GM19324 (cell line): ENCODE measurements at regions not wholly inside any gene's neighbourhood (a gene's known extent, or its start where the extent isn't known, plus 50 kb on each side); places are given as distances from the start of the nearest gene placed in this dataset.

Source experiments
- ATAC-seq: cut with Tn5 transposase; IDR thresholded peaks from one replicate; pipeline ENCODE4 v1.9.1; 2021; ENCODE audit warnings: mild to moderate bottlenecking, moderate library complexity; ENCODE audit not compliant: unreplicated experiment, low FRiP score

DNA sequence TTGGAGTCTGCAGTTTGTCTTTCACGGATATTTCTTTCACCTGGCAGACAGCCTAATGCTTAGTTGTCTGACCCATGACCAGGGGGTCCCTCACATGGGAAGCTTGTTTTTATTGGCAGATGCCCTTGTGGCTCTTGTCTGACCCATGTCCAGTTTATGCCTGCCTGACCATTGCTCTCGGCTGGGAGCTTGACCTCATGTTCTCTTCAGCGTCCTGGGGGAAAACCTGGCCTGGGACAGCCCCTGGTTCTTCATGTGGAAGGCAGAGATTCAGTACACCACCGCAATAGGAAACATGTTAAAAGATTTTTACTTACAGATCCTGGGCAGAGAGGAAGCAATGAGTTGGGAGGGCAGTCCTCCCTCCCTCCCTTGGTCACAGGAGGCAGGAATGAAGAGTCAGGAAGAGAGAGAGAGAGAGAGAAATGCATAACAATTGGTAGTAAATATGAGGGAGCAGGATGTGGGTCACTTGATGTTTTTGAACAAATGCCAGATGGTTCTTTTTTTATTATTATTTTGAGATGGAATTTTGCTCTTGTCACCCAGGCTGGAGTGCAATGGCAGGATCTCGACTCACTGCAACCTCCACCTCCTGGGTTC, 302.7 kb upstream of the MYOCD start:
- no peak for ATAC-seq

DNA sequence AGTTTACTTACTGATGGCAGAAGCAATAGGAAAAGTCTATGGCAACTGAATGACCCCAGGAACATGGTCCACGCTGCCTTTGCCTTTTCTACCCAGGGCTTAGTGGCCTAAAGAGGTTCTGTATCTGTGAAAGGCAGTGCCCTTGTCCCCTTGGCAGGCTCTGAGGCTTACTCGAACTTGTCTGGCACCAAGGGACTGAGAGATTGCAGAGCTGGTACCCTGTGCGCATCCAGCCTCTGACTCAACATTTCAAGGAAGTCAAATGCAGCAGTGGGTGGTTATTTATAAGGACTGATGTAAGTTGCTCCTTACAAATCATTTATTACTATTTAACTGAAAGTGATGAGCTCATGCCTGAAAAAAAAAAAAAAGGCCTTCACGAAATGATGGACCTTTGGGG, 299.9 kb upstream of the MYOCD start:
- ATAC-seq, result no peak

DNA sequence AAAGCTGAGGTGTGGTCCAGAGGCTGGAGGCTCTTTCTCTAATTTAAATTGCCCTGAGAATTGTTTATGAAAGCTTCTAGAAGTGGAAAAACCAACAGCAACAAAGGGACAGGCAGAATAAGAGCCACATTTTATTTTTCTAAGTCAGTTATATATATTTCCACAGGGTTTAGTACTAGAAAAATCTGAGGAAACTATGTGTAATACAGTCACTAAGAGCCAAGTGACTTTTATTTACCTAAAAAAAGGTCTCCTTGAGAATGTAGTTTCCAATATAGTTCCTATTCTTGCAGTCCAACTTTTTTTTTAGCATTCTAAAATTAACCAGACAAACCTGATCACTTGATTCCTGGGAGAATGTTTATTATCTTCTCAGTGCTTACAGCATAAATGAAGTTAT, 296.6 kb upstream of the MYOCD start:
- no peak for ATAC-seq

DNA sequence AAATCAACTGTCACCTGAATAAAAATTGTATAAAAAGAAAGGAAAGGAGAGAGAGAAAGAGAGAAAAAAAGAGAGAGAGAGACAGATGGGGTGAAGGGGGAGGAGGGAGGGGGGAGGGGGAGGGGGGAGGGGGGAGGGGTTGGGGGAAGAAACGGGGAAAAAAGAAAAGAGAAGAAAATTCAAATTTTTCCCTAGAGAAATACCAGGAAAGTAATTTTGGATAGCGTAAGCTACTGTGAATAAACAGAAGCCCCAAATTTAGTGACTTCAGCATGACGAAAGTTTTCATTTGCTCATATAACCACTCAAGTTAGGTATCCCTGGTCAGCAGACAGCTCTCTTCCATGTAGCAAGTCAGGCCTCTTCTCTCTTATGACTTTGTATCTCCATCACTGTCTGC, 289.4 kb upstream of the MYOCD start:
- no peak for ATAC-seq

GRCh38 chr17:12386225-12386624, 279.5 kb upstream of the MYOCD start:
- no peak for ATAC-seq

DNA sequence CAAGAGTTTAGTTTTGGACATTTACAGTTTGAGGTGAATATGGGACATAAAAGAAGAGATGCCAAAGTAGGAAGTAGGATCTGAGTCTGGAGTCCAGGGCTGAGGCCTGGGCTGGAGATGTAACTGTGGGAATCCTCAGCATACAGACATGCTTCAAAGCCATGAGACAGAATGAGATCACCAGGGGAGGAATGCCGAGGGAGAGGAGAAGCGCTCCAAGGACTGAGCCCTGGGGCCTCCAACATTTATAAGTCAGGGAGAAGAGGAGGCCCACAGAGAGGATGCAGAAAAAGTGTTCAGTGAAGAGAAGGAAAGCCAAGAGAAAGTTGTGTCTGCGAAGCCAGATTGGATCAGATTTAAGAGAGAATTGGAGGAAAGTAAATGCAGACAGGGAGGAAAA, 277.5 kb upstream of the MYOCD start:
- ATAC-seq, result no peak

GRCh38 chr17:12389421-12389820, 276.3 kb upstream of the MYOCD start:
- no peak for ATAC-seq

DNA sequence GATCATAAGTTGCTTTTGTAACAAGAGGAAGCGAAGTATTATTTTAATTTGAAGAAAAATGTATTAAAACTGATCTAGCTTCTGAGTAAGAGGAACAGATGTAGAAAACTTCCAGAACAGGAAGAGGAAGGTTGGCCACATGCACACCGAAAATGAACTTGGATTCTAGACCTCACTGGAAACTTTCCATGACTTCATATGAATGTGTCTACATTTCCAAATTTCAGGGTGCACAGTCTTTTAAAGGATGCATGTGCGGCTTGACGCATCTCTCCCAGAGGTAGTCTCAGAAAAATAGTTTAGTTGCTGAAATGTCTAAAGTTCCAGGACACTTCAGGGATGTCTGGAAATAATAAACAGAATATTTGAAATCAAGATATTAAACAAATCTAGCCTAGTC, 275.1 kb upstream of the MYOCD start:
- no peak for ATAC-seq

DNA sequence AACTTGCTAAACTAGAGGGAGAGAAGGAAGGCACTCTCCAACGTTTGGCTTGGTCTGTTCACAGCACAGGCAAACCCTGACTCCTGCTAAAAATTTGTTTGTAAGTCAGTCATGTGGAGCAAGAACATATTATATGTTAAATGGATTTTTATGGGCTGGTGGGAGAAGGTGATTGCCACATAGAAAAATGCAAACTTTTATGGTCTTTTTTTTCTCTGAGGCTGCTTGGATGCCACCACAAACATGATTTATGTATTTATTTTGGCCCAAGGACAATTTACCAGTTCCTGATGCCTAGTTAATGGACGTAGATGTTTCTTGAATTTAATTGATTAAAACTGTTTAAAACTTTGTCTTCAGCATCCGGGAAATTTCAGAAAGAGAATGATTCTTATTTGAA, 274.2 kb upstream of the MYOCD start:
- ATAC-seq, result no peak

- ATAC-seq, result no peak
Observed at GRCh38 chr17:12395733-12396354, 269.8 kb upstream of the MYOCD start.

DNA sequence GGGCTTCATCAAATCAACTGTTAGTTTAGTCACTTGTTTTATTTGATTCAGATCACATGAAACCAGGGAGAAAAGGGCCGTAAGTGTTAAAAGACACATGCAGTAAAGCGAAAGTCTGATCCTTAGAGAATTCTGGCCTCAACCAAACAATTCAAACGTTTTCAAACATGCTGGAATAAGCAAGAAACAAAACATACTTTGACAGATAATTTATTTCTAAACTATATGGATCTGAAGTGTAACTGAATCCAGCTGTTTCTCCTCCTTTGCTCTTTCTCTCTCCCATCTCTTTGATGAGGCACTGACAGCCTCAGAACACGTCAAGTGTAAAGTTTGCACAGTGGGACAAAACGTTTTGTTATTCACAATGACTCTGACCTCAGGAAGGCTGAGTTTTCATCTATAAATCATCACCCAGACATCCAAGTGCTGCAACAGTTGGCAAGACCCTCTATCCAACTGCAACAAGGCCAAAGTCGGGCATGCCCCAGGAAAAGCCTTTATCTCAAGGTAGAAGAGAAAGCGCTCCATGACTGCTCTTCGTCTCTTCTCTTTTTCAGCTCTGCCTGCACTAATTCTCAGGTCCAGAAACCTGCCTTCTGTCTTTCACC, 267.1 kb upstream of the MYOCD start:
- ATAC-seq, result no peak

DNA sequence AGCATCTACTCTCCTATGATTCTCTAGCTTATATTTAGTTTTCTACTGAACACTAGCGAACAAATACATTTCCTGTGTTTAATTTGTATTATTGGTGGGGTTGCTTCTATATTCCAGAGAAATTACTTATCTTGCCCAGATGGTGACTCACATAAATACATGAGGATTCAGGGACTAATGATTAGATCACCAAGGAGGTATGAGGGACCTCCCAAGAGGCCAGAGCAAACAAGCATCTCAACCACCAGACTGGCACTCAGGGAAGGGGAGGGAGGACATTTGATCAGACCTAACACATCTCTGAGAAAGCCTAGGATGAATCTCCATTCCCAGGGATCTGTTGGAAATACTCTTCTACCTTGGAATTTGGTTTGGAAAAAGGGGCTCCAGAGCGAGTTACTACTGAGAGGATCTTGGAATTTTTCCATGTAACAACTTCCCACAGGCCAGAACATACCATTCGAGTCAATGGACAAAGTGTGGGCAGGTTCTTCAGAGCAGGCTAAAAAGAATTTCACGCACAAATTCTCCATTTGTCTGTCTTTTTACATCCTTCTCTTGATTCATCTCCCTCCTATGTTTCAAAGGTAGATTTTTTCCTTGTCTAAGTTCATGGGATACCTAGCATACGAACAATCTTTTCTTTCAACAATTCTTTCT, 262.6 kb upstream of the MYOCD start:
- no peak for ATAC-seq

GRCh38 chr17:12403881-12404398, 261.8 kb upstream of the MYOCD start:
- no peak for ATAC-seq

DNA sequence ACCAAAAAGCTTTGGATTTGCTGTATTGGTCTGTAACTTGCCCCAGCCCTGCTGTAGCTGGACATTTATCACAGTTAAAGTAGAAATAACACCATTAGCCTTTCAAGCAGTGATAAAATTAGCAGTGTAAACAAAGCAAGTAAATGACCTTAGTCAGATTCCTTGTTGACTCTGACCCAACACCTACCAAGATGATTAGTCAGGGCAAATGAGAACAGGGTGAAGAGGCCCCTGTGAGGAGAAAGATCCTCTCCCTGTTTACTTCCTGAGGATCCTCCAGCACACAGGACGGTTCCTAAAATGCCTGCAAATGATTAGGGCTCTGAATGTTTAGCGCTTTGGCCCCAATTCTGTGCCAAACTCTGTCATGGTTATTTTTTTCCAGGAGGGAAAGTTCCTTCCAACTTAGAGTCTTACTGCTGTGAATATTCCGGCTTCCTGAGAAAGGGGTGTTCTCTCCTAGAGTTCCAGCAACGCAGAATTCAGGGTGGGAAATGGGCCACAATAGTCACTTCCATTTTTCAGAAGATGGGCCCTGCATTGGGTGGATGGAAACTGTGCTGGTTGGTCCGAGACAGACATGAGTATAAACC, 259.0 kb upstream of the MYOCD start:
- ATAC-seq, result no peak

GRCh38 chr17:12407495-12408252, 258.0 kb upstream of the MYOCD start:
- ATAC-seq, result no peak

DNA sequence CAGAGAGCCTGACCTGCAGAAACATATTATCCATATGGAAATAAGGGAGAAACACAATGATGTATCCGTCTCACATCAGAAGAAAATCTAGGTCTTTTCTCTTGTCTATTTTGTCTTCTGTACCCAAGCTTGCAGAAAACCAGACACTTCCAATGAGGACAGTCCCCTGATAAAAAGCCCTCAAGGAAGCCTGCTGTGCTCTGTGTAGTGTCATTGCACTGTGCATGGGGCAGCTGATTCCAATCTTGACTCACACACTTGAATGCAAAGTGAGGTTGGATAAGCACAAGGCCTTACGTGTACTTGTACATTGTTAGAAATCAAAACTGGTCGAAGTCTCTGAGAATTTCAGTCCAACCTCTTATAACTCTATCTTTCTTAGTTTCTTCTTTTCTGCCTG, 256.6 kb upstream of the MYOCD start:
- ATAC-seq, result no peak

GRCh38 chr17:12410717-12411116, 255.0 kb upstream of the MYOCD start:
- ATAC-seq, result no peak

DNA sequence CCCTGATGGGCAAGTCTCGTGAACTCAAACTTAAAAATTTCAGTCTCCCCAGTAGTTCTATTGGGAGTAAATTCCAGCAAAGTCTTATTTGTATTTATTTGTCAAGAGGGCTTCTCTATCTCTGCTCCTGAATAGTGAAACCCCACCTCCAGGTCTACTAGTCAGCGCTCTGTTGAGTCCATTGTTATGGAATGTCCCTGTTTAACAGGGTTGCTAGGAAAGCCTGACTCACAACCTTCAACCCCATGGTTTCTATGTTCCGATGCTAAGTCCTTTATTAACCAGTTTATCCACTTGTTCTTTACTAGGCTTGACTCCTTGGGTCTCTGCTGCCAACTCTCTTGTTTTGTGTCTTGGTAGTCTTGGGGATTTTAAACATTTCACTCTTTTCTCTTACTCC, 250.7 kb upstream of the MYOCD start:
- no peak for ATAC-seq

- ATAC-seq, result no peak
Observed at GRCh38 chr17:12421077-12421476, 244.6 kb upstream of the MYOCD start.

GRCh38 chr17:12421646-12422306, 243.9 kb upstream of the MYOCD start:
- ATAC-seq, result peak; percentile 79
